ENCODE measurements at regions not wholly inside any gene's neighbourhood (a gene's known extent, or its start where the extent isn't known, plus 50 kb on each side); places are given as distances from the start of the nearest gene placed in this dataset.
"Not testable (repeated sequence)": the region's sequence is repeated elsewhere in the genome, so short reads cannot be mapped to it uniquely, and the experiment has no call there.

DNA sequence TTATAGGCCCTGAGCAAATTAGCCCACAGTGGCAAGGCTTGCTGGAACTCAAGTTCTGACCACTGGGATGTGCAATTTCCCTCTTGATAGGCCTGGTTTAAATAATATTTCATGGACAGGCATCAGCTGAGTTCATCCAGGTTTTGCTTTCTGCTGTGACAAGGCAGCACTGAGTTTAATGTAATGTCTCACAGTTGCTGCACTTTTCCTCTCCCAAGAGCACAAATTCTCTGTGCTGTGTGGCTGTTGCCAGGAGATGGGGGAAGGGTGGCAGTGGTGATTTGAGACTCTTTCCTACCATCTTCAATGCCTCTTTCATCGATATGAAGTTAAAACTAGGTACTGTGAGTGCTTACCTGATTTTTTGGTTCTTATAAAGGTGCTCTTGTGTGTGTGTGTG, 272.8 kb upstream of the STXBP6 start:
- peaks cover 4% of the 10 kb centered on the region for H3K27me3 Mint-ChIP-seq (ENCODE audit: low read depth, poor library complexity)
- DNase-seq: no peak
- TF ChIP-seq, protein P1, sequence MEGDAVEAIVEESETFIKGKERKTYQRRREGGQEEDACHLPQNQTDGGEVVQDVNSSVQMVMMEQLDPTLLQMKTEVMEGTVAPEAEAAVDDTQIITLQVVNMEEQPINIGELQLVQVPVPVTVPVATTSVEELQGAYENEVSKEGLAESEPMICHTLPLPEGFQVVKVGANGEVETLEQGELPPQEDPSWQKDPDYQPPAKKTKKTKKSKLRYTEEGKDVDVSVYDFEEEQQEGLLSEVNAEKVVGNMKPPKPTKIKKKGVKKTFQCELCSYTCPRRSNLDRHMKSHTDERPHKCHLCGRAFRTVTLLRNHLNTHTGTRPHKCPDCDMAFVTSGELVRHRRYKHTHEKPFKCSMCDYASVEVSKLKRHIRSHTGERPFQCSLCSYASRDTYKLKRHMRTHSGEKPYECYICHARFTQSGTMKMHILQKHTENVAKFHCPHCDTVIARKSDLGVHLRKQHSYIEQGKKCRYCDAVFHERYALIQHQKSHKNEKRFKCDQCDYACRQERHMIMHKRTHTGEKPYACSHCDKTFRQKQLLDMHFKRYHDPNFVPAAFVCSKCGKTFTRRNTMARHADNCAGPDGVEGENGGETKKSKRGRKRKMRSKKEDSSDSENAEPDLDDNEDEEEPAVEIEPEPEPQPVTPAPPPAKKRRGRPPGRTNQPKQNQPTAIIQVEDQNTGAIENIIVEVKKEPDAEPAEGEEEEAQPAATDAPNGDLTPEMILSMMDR (IDR thresholded peaks at IDR 0.05): no peak
- no peak overlapping the region for H3K4me3 Mint-ChIP-seq
- H3K4me1 Mint-ChIP-seq: no peaks in the 10 kb centered on the region
- peaks cover 9% of the 10 kb centered on the region for H3K9me3 Mint-ChIP-seq
- no peaks in the 10 kb centered on the region for H3K36me3 Mint-ChIP-seq (ENCODE audit: low read depth)
- H3K27ac Mint-ChIP-seq: no peak overlapping the region

DNA sequence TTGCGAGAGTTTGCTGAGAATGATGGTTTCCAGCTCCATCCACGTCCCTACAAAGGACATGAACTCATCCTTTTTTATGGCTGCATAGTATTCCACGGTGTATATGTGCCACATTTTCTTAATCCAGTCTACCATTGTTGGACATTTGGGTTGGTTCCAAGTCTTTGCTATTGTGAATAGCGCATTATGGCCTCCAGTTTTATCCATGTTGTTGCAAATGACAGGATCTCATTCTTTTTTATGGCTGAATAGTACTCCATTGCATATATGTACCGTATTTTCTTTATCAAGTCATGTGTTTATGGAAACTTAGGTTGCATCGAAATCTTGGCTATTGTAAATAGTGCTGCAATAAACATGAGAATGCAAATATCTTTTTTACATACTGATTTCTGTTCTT, 266.1 kb upstream of the STXBP6 start:
- not testable (repeated sequence) for H3K36me3 Mint-ChIP-seq (ENCODE audit: low read depth); H3K27me3 Mint-ChIP-seq (ENCODE audit: low read depth, poor library complexity); H3K4me1 Mint-ChIP-seq; H3K9me3 Mint-ChIP-seq; DNase-seq; H3K27ac Mint-ChIP-seq; H3K4me3 Mint-ChIP-seq

DNA sequence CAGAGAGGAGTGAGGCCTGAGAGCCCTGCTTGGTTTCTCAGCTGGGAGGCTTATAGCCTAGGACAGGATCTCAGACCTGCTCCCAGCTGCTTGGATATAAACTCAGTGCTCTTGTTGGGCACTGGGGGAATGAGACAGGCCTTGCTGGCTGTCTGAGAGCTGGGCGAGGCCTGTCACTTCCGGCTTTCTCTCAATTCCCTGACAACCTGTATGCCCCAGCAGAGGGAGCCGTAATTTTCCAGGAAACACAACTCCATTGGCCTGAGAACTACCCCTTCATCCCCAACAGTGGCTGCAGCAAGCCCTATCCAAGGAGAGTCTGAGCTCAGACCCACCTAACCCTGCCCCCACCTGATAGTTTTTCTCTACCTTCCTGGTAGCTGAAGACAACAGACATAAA, 258.3 kb upstream of the STXBP6 start:
- Mint-ChIP-seq H3K4me3 (no peak overlapping the region), H3K9me3 (peaks cover 9% of the 10 kb centered on the region), H3K27me3 (ENCODE audit: low read depth, poor library complexity) (peaks cover 3% of the 10 kb centered on the region), H3K27ac (no peak overlapping the region), H3K36me3 (ENCODE audit: low read depth) (no peaks in the 10 kb centered on the region), H3K4me1 (no peaks in the 10 kb centered on the region)
- DNase-seq: peak; percentile 3
- TF ChIP-seq, protein P1 (IDR thresholded peaks at IDR 0.05): no peak

DNA sequence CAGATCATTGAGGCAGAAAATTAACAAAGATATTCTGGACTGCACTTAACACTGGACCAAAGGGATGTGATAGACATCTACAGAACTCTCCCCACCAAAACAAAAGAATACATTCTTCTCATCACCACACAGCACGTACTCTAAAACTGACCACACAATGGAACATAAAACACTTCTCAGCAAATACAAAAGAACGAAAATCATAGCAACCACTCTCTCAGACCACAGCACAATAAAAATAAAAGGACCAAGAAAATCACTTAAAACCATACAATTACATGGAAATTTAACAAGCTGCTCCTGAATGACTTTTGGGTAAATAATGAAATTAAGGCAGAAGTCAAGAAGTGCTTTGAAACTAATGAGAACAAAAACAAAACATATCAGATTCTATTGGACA, 254.0 kb upstream of the STXBP6 start:
- Mint-ChIP-seq H3K4me3 (no peak overlapping the region), H3K9me3 (peaks cover 10% of the 10 kb centered on the region), H3K36me3 (ENCODE audit: low read depth) (no peaks in the 10 kb centered on the region)

DNA sequence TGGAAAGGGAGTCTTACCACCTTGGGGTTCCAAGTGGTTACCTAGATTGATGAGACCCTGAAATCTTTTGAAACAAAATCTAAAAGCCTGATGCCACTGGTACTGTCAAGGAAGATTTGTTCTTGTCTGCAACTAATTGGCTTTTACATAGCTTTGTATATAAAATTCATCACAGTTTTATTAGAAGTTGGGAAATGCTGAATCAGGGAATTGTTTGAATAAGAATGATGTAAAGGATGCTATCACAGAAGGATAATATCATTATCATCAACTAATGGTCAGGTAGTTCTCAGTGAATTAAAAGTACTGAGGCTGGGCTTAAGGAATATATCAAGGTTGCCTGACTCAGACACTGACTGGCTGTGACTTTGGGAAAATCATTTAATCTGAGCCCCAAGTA, 248.3 kb upstream of the STXBP6 start:
- TF ChIP-seq, protein P1 (IDR thresholded peaks at IDR 0.05): no peak
- no peak overlapping the region for H3K27ac Mint-ChIP-seq
- H3K9me3 Mint-ChIP-seq: peaks cover 4% of the 10 kb centered on the region
- no peaks in the 10 kb centered on the region for H3K36me3 Mint-ChIP-seq (ENCODE audit: low read depth)
- H3K27me3 Mint-ChIP-seq (ENCODE audit: low read depth, poor library complexity): peaks cover 6% of the 10 kb centered on the region
- no peak overlapping the region for H3K4me3 Mint-ChIP-seq
- no peaks in the 10 kb centered on the region for H3K4me1 Mint-ChIP-seq
- no peak for DNase-seq

More for the DNA sequence above, 254.0 kb upstream of the STXBP6 start:
- Mint-ChIP-seq H3K27me3 (ENCODE audit: low read depth, poor library complexity) (no peaks in the 10 kb centered on the region), H3K27ac (no peak overlapping the region), H3K4me1 (no peaks in the 10 kb centered on the region)
- TF ChIP-seq, protein P1 (IDR thresholded peaks at IDR 0.05): no peak
- no peak for DNase-seq

DNA sequence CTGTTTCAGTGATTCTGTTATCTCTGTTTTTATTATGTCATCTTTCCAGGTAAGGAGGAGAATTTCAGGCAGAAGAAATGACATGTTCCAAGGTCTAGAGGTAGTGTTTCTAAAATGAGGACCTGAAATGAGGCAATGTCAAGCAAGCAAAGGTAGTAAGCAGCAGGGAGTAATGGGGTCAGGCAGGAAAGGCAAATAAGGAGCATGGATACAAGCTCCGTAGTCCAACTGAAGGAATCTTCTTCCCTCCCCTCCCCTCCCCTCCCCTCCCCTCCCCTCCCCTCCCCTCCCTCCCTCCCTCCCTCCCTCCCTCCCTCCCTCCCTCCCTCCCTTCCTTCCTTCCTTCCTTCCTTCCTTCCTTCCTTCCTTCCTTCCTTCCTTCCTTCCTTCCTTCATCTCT, 240.2 kb upstream of the STXBP6 start:
- not testable (repeated sequence) for H3K27ac Mint-ChIP-seq; H3K27me3 Mint-ChIP-seq (ENCODE audit: low read depth, poor library complexity); DNase-seq; H3K4me1 Mint-ChIP-seq; H3K36me3 Mint-ChIP-seq (ENCODE audit: low read depth); H3K4me3 Mint-ChIP-seq
- peaks cover 25% of the 10 kb centered on the region for H3K9me3 Mint-ChIP-seq

DNA sequence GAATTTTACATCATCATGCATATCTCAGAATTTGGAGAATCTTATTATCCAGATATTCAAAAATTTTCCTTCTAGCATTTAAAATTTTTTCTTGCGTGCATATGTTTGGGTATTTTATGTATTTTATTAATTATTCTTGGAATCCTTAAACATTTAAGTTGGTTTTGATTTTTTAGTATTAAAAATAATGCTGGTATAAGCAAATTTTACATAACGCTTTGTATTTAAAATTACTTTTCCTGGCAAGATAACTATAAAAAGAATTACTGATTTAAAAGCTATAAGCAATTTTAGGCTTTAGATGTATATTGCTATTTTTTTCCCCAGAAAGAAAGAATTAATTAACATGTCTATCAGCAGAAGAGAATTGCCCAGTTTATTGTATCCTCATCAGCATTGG, 224.6 kb upstream of the STXBP6 start:
- TF ChIP-seq, protein P1 (IDR thresholded peaks at IDR 0.05): no peak
- Mint-ChIP-seq H3K36me3 (ENCODE audit: low read depth) (no peaks in the 10 kb centered on the region), H3K27ac (no peak overlapping the region), H3K4me3 (no peak overlapping the region), H3K27me3 (ENCODE audit: low read depth, poor library complexity) (peaks cover 10% of the 10 kb centered on the region), H3K9me3 (peaks cover 6% of the 10 kb centered on the region), H3K4me1 (no peaks in the 10 kb centered on the region)
- DNase-seq: no peak
